HFF-Myc (cell line): ENCODE measurements at regions not wholly inside any gene's neighbourhood (a gene's known extent, or its start where the extent isn't known, plus 50 kb on each side); places are given as distances from the start of the nearest gene placed in this dataset.

ENCODE experiments used
- DNase-seq: peaks from one replicate; pipeline ENCODE4 v3.0.0-alpha.2; 2011; ENCODE audit warnings: low read depth; ENCODE audit errors: extremely low read depth
- H3K4me3 ChIP-seq: replicated peaks from 2 replicates; pipeline ENCODE4 v1.5.1; 2011; ENCODE audit warnings: low read depth, mild to moderate bottlenecking, control low read depth, low read length
- TF ChIP-seq, protein P1 (sequence below): IDR thresholded peaks from 2 replicates; pipeline ENCODE4 v1.5.1; 2012; ENCODE audit warnings: mild to moderate bottlenecking, low read depth, low read length, control low read depth; ENCODE audit errors: missing control alignments

DNA sequence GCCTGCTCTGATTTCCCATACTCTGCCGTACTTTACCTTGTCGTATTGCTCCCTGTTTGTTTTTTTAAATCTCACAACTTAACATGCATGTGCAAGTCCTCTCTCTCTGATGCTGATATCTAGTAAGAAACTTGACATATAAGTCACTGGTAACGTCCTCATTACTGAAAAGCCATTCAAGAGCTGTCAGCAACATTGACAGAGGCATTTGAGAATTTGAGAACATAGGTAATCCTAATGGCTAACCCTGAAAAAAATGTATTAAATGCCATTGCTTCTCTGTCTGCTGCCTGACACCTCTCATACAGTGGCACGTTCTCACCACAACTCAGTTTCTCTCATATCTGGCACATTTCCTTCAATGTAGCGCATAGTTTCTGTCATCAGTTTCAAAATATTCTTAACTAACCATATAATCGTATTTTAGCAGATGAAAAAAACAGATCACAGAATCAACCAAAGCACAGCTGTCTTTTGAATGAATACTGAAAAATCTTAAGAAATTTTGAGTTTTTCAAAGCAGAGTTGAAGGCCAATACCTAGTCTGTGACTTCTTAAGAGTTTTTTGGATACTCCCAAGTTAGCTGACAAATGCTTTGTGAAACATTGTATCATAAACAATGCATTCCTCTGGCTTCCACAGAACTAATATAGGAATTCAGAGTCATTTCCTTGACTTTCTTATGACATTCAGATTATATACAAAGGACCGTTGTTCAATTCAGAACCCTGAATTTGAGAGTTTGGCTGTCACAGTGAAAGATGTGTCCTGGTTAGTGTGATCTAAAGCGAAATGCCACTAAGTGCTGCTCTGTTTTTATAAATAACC is 996.4 kb downstream of the C4orf33 start:
- TF ChIP-seq, protein P1, sequence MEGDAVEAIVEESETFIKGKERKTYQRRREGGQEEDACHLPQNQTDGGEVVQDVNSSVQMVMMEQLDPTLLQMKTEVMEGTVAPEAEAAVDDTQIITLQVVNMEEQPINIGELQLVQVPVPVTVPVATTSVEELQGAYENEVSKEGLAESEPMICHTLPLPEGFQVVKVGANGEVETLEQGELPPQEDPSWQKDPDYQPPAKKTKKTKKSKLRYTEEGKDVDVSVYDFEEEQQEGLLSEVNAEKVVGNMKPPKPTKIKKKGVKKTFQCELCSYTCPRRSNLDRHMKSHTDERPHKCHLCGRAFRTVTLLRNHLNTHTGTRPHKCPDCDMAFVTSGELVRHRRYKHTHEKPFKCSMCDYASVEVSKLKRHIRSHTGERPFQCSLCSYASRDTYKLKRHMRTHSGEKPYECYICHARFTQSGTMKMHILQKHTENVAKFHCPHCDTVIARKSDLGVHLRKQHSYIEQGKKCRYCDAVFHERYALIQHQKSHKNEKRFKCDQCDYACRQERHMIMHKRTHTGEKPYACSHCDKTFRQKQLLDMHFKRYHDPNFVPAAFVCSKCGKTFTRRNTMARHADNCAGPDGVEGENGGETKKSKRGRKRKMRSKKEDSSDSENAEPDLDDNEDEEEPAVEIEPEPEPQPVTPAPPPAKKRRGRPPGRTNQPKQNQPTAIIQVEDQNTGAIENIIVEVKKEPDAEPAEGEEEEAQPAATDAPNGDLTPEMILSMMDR = no peak
- H3K4me3 ChIP-seq = no peak overlapping the region
- no peak for DNase-seq

DNA sequence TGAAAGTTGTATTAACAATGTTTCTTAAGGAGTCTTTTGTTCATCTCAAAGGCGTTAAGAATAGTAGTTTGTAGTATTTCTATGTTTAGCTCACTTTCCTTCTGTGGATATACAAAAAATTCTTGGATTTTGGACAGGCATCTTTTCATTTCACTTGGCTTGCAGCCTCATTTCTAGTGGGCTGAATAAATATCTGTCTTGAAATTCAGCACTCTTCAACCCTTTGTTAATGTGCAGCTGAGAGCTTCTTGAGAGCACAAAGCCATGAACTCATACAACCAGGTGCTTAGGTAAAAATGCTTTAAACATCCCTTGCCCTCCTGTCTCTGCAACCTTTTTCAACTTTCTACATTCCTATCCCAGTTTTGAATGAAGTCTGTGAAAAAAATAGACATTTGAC is 1003.2 kb downstream of the C4orf33 start:
- DNase-seq = no peak
- TF ChIP-seq, protein P1 = no peak
- no peak overlapping the region for H3K4me3 ChIP-seq

DNA sequence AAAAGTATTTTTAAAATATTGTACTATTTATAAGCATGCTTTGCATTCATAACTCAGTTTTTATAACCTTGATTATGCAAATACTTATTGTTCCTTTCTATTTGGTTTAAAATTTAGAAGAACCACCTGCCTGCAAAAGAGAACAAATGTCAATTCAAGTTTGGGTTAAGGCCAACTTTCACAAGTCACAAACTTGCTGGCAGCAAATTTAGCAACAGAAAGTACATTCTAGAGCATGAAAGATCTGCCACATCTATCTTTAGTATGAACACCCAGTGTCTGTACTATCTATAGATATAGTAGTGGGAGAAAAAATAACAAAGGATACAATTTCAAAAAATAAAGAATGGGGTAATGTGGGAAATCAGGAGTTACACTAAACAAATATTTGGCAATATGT is 1014.2 kb downstream of the C4orf33 start:
- H3K4me3 ChIP-seq = no peak overlapping the region
- DNase-seq = no peak
- TF ChIP-seq, protein P1 = no peak

DNA sequence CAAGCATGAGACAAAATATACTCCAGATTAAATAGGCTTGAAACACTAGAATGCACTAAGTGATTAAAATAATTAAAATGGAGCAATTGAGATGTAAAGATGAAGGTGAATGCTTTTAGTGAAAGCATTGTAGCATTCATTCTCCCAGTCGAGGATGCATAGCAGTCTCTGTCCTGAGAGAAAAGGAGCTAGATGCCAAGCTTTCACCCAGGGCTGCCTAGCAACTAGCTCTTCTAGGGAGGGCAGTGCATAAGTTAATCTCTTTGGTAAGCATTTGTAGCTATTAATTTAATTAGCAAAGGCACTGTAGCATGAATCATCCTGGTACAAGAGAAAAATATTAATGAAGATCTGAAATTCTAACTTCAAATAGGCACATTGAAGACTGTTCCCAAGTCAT is 1014.8 kb downstream of the C4orf33 start:
- no peak for DNase-seq
- H3K4me3 ChIP-seq = no peak overlapping the region
- TF ChIP-seq, protein P1 = no peak

DNA sequence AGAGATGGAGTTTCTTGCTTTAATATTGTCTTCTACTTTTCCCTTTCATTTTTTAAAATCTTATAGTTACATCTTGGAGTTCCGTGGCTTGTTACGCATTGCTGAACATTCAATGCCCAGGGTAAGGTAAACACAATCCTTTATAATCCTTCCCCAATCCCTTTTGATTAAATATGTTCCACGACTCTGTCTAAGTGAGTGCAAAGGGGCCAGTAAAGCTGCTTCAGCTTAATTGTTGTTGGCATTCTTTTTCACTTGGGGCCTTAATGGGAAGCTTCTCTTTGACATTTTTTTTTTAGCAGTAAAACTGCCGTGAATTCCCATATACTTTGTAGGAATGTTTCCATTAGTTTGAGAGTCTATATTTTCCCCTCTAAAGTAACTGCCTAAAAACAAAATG is 1028.1 kb downstream of the C4orf33 start:
- no peak overlapping the region for H3K4me3 ChIP-seq
- TF ChIP-seq, protein P1 = no peak
- no peak for DNase-seq

DNA sequence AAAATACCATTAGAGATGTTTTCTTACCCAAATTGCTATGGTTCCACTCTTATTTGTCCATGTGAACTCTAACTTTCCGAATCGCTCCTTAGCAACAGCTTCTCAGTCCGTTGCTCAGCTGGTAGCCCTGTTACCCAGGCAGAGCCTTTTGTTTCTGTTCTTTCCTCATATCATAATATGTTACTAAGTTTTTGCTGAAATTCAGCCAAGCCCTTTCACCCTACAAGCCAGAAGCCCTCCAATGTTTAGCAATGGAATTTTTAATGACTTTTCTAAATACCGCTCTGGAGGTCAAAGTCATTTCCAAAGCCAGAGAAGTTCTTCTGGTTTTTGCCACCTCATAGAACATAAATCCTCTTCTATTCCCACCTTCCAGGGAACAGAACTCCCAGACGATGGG is 1029.5 kb downstream of the C4orf33 start:
- TF ChIP-seq, protein P1 = no peak
- no peak overlapping the region for H3K4me3 ChIP-seq
- no peak for DNase-seq
